ENCODE measurements at regions not wholly inside any gene's neighbourhood (a gene's known extent, or its start where the extent isn't known, plus 50 kb on each side); places are given as distances from the start of the nearest gene placed in this dataset.
"Not testable (repeated sequence)": the region's sequence is repeated elsewhere in the genome, so short reads cannot be mapped to it uniquely, and the experiment has no call there.

DNA sequence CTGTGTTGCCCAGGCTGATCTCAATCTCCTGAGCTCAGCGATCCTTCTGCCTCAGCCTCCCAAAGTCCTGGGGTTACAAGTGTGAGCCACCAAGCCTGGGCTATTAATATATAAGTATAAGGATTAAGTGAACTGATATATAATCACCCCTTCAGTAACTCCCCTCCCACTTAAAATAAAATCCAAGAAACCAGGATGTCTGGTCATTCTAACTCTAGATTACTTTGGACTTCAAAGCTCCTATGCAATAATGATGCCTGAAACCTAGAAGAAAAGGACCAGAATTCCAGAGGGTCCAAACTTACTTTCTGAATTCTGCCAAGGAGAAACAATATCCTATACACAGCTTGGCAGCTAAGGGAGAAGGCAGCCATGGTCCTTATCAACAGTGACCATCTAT lies 206.8 kb upstream of the ZNF217 start:
- no peak for DNase-seq (ENCODE audit: low read depth)

DNA sequence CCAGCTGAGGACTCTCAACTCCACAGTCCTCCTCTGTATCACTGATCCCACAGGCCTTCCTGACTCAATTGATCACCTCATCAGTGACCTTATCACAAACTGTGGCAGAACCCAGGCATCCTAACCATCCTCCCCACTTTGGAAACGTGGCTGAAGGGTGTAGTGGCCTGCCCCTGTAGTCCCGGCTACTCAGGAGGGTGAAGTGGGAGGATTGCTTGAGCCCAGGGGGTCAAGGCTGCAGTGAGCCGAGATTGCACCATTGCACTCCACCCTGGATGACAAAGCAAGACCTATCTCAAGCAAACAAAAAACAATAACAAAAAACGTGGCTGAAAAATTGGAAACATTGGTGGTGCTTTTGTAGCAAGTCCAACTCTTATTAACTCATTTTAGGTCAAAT lies 203.4 kb upstream of the ZNF217 start:
- DNase-seq (ENCODE audit: low read depth), result no peak

DNA sequence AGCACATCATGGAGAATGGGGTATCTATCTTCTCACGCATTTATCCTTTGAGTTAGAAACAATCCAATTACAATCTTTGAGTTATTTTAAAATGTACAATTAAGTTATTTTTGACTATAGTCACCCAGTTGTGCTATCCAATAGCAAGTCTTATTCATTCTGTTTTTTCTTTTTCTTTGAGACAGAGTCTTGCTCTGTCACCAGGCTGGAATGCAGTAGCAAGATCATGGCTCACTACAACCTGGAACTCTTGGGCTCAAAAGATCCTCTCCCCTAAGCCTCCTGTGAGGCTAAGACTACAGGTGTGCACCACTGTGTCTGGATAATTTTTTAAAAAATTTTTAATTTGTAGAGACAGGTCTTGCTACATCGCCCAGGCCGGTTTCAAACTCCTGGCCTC lies 201.5 kb upstream of the ZNF217 start:
- DNase-seq (ENCODE audit: low read depth), result peak; percentile 44

DNA sequence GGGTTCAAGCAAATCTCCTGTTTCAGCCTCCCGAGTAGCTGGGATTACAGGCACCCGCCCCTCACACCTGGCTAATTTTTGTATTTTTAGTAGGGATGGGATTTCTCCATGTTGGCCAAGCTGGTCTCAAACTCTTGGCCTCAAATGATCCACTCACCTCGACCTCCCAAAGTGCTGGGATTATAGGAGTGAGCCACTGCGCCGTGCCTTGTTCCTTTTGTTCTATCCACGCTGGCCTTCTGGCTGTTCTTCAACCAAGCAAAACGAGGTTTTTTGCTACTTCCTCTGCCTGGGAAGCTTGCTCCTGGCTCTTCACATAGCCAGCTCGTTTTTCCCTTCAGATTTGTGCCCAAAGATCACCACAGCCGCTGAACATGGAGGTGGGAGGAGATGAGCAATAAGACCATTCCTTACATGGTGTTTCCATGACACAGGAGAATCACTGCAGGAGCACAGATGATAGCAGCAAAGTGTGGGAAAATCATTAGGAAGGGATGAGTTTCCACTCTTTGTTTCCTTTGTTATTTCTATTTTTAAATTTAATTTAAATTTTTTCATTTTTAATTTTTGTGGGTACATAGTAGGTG lies 201.0 kb upstream of the ZNF217 start:
- no peak for DNase-seq (ENCODE audit: low read depth)

DNA sequence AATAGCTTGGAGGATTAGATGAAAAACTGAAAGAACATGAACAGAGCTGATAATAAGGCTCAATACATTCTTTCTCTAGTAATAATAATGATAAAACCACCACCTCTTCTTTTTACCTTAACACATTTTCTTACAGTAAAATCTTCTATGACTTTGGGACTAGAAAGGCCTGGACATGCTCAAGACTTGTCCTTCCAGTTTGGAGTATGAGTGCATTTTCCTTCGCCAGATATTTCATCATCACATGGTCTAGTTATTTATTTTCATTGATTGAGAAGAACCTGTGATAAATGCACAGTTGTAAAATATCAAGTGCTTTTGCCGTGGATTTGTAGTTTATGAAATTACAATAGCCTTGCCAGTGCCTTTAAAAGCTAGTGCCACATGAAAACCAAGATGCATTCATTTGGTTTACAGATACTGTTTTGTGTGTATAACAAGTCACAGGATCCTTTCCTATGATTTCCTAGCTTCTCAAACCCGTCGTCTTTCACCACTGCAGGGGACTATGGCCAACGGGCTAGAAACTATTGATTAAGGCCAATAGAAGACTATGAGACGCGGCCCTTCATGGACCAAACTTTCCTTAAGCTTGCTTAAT lies 200.2 kb upstream of the ZNF217 start:
- DNase-seq (ENCODE audit: low read depth), result no peak

DNA sequence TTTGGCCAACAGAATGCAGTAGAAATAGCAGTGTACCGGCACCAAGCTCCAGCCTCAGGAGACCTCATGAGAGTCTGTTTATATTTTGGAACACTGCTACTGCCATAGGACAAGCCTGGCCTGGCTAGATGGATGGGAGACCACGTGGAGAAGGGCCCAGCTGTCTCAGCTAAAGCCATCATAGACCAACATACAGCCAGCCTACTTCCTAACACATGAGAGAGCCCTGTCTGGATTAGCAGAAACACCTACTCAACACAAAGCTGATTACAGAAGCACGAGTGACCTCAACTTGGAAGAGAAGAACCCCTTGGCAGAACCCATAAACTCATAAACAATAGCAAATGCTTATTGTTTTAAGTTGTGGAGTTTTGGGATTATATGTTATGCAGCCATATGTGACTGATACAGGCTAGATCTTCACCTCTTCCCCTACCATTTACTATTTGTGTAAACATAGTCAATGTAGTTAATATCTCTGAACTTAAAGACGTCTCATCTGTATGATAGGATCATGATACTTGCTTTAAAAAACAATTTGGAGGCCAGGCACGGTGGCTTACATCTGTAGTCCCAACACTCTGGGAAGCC lies 199.4 kb upstream of the ZNF217 start:
- DNase-seq (ENCODE audit: low read depth), result no peak

DNA sequence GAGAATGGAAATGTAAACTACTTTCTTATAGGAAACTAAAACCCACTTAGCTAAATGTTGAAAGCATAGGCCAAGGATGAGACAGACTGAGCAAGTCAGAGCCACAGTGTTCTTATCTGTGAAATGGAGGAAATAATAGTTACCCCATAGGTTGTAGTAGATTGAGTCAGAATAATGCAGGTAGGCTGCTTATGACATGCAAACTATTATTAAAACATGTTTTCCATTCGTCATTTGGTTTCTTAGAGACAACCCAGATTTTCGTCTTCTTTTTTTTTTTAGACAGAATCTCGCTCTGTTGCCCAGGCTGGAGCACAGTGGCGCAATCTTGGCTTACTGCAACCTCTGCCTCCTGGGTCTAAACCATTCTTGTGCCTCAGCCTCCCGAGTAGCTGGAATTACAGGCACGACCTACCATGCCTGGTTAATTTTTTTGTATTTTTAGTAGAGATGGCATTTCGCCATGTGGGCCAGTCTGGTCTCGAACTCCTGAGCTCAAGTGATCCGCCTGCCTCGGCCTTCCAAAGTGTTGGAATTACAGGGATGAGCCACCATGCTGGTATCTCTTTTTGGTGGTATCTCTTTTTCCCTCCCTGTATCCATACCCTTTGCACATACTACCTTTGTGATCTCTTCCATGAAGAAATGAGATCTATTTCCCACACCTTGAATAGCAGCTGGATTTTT lies 196.5 kb upstream of the ZNF217 start:
- DNase-seq (ENCODE audit: low read depth), result no peak

DNA sequence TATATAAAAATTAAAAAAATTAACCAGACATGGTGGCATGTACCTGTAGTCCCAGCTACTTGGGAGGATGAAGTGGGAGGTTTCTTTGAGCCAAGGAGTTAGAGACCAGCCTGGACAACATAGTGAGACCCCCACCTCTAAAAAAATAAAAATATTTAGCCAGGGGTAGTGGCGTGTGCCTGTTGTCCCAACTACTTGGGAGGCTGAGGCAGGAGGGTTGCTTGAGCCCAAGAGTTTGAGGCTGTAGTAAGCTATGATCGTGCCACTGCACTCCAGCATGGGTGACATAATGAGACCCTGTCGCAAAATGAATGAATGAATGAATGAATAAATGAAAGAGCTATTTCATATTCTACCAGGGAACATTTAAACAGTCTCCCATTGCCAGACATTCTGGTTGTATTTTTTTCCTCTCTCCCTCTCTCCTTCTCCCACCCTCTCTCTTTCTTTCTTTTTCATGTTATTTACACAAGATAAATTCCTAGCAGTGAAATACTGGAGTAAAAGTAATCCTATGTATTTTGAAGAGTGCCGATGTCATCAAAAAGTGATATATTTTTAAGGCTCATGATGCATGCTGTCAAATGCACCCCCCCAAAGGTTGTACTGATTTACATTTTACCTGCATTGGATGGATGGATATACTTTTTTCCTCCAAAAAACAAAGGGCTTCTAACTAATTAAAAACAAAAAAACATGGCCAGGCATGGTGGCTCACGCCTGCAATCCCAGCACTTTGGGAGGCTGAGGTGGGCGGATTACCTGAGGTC lies 194.8 kb upstream of the ZNF217 start:
- DNase-seq (ENCODE audit: low read depth), result no peak

DNA sequence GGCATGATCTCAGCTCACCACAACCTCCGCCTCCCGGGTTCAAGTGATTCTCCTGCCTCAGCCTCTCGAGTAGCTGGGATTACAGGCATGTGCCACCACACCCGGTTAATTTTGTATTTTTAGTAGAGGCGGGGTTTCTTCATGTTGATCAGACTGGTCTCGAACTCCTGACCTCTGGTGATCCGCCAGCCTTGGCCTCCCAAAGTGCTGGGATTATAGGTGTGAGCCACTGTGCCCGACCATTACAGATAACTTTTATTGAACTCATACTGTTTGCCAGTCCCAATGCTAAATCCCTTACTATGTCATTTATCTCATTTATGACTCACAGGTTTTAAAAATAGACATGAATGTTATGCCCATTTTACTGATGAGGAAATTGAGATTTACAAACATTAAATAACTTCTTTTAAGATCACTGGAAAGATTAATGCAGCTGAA lies 193.9 kb upstream of the ZNF217 start:
- not testable (repeated sequence) for DNase-seq (ENCODE audit: low read depth)

DNA sequence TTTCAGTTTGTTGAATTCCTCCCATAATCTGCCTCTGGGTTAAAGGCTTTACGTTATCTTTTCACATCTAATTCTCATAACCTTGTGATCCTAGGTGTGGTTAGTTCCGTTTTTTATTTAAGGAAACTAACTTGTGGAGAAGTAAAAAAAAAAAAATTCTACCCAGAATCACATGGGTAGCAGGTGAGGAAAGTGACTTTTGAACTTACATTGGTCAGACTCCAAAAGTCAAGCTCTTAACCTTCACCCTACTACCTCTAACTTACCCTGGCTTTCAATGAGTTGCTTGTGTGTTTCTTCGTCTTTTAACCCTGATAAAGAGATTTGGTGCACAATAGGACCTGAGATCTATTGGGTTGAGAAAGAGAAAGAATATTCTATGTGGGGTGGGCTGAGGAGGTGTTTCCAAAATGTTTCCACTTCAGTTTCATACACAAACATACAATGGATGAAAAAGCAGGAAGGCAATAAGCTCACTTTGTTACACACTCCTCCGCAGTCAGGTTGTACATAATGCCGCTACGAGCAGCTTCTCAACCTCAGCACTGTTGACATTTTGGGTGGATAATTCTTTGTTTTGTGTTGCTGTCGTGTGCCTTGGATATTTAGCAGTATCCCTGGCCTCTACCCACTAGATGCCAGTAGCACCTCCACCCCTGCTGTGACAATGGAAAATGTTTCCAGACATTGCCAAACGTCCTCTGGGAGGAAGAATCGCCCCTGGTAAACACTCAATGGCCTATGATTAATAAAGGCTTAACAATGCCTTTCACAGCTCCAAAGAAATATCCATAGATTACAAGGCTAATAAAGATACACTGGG lies 193.0 kb upstream of the ZNF217 start:
- no peak for DNase-seq (ENCODE audit: low read depth)

DNA sequence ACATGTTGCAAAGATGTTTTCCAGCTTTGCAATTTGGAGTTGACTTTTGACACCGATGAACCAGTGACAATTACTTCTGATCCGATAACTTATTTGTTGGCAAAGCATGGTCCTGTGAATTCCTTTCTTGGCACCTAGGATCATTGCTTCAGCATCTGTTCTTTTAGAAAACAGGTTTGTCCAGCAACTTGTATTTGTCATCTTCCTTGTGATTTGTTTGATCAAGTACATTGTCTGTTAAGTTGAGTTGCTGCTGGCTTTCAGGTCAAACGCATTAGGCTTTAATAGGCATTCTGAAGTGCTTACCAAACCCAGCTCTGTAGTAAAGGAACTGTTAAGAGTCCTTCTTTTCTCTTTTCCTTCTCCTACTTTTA lies 192.4 kb upstream of the ZNF217 start:
- DNase-seq (ENCODE audit: low read depth), result no peak

DNA sequence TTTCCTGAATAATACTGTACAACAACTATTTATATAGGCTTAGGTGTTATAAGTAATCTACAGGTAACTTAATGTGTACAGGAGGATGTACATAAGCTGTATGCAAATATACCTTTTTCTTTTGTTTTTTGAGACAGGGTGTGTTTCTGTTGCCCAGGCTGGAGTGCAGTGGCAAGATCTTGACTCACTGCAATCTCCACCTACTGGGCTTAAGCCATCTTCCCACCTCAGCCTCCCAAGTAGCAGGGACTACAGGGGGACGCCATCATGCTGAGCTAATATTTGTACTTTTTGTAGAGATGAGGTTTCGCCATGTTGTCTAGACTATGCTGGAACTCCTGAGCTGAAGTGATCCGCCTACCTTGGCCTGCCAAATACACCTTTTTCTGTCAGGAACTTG lies 191.7 kb upstream of the ZNF217 start:
- DNase-seq (ENCODE audit: low read depth), result no peak

DNA sequence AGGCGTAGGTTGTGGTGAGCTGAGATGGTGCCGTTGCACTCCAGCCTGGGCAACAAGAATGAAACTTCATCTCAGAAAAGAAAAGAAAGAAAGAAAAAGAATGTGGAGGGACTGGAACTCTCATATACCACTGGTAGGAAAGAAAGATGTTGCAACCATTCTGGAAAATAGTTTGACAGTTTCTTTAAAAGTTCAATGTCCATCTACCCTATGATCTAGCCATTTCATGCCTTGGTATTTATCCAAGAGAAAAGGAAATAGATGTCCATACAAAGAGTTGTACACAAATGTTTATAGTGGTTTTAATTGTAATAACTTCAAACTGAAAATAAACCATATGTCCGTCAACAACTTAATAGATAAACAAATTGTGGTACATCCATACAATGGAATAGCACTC lies 190.1 kb upstream of the ZNF217 start:
- no peak for DNase-seq (ENCODE audit: low read depth)

DNA sequence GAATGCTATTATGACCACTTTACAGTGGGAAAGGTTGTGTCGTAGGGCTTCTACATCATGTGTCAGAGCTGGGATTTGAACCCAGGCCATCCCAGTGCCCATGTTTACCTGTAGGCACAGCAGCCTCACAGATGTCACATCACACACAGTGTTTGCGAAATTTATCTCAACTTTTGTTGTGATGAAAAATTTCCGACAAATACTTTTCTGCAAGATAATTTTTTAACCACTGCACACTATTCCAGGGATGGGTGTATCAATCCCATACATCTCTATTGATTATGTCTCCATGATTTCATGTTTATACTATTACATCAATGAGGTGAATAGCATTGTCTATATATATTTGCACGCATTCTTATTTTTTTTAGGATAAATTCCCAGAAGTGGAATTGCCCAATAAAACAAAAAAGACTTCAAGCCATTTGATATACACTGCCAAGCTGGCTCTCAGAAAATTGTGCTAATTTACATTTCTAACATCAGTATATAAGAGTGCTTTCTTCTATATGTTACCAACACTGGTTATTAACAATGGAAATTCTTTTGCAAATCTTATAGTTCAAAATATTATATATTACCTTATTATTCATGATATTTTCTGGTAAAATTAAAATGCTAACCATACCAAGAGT lies 189.1 kb upstream of the ZNF217 start:
- DNase-seq (ENCODE audit: low read depth), result no peak

DNA sequence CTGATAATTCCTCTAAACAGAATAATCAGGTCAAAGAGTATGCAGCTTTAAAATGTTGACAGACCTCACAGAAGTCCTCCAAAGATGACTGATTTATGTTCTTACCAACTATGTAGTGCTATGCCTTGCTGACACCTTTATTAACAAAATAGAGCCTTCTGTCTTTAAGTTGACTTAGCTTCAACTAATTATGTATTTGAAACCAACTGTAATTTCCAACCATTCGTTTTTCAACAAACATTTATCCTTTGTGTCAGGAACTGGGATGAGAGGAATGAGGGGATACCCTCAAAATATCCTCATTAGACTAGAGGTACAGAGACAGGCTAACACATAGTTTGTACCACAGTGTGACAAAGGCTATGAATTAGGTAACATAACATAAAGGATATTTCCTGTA lies 186.2 kb upstream of the ZNF217 start:
- no peak for DNase-seq (ENCODE audit: low read depth)

DNA sequence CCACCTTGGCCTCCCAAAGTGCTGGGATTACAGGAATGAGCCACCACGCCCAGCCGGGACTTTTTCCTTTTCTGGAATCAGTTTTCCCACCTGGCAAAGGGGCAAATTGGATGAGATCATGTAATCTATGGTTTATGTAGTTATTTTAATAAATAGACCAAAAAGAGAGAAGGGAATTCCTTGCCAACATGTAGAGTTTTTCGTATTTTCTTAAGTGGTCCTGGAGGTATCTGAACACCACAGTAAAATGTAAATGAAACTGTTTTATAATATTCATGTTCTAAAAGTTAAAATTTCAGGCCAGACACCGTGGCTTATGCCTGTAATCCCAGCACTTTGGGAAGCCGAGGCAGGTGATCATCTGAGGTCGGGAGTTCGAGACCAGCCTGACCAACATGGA lies 185.1 kb upstream of the ZNF217 start:
- DNase-seq (ENCODE audit: low read depth), result no peak

DNA sequence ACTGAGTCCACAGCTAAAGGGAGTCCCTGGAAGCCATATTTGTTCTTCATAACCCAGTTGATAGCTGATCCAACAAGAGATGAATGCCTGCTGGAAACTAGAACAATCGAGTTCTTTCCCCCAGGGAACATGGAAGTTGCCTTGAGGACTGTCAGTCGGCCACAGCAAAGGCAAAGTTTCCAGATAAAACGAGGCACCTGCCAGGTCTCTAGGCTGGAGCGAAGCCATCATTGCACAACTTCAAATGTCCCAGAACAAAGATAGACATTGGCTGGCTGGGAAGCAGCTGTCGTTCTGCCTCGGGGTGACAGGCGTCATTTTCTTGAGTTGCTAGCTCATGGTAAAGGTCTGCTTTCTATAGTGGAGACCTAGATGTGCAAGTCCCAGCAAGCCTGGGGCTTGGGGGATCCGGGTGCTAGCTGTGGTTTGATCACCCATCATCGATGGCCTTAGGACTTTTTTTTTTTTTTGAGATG lies 184.4 kb upstream of the ZNF217 start:
- DNase-seq (ENCODE audit: low read depth), result no peak

DNA sequence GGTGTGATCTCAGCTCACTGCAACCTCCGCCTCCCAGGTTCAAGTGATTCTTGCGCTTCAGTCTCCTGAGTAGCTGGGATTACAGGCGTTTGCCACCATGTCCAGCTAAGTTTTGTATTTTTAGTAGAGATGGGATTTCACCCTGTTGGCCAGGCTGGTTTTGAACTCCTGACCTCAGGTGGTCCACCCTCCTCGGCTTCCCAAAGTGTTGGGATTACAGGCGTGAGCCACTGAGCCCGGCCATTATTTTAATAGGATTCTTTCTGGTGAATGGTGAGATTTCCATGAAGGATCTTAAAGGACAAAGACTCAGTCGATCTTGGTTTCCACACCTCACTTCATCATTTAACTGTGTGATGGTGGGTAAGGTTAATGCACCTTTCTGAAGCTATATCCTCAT lies 183.8 kb upstream of the ZNF217 start:
- not testable (repeated sequence) for DNase-seq (ENCODE audit: low read depth)

DNA sequence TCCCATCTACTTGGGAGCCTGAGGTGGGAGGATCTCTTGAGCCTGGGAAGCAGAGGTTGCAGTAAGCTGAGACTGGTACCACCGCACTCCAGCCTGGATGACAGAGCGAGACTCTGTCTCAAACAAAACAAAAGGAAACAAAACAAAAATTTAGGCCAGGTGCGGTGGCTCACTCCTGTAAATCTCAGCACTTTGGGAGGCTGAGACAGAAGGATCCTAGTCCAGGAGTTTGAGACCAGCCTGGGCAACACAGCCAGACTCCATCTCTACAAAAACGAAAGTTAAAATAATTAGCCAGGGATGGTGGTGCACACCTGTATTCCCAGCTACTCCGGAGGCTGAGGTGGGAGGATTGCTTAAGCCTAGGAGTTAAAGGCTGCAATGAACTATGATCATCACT lies 183.2 kb upstream of the ZNF217 start:
- DNase-seq (ENCODE audit: low read depth), result no peak

DNA sequence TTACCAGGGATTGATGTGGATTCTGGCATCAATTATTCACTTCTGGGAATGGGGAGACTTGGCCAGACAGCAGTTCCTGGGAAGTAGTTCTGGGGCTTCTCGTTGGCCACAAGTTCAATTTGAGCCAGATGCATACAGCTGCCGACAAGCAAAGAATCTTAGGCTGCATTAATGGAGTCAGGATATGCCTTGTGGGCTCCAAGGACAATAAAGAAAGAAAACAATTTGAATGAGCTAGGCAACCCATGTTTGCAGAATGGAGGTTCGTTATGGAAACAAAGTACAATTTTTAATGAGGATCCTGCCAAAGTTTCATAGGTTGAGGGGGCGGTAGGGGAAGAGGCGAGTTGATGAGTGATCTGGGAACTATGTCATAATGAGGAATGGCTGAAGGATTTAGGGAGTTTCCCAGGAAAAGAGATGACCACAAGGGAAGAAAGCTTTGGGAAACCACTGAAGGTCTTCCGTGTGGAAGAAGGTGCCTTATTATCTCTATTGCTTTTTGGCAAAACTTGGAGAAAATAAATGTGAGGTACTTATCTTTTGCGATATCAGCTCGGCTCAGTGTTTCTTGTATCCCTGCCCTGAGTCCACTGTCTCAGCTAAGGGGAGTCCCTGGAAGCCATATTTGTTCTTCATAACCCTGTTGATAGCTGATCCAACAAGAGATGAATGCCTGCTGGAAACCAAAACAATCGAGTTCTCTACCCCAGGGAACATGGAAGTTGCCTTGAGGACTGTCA lies 181.0 kb upstream of the ZNF217 start:
- peak; percentile 87 for DNase-seq (ENCODE audit: low read depth)
